Hepatocyte (in vitro differentiated cells): ENCODE measurements at regions not wholly inside any gene's neighbourhood (a gene's known extent, or its start where the extent isn't known, plus 50 kb on each side); places are given as distances from the start of the nearest gene placed in this dataset.

Experiments used
- DNase-seq: peaks from one replicate; pipeline ENCODE4 v3.0.0-alpha.2; 2016; ENCODE audit warnings: low spot score
- H2AFZ ChIP-seq: fragments of 200-600 bp; sonication (generic); 2 replicates; pipeline ENCODE4 v1.6.0; 2016; ENCODE audit warnings: antibody characterized with exemption, mild to moderate bottlenecking
- H3K27ac ChIP-seq: fragments of 200-600 bp; sonication (generic); 2 replicates; pipeline ENCODE4 v1.5.1; 2016; ENCODE audit warnings: mild to moderate bottlenecking
- H3K27me3 ChIP-seq: fragments of 200-600 bp; sonication (generic); 2 replicates; pipeline ENCODE4 v1.6.1; 2016
- H3K36me3 ChIP-seq: fragments of 200-600 bp; sonication (generic); replicated peaks from 2 replicates; pipeline ENCODE4 v1.5.1; 2016; ENCODE audit warnings: low read depth; ENCODE audit not compliant: insufficient read depth
- H3K4me1 ChIP-seq: fragments of 200-600 bp; sonication (generic); 2 replicates; pipeline ENCODE4 v1.5.1; 2016; ENCODE audit warnings: mild to moderate bottlenecking, moderate library complexity; ENCODE audit not compliant: insufficient read depth
- H3K4me2 ChIP-seq: fragments of 200-600 bp; sonication (generic); 2 replicates; pipeline ENCODE4 v1.6.0; 2016
- H3K4me3 ChIP-seq: fragments of 200-600 bp; sonication (generic); 2 replicates; pipeline ENCODE4 v1.5.1; 2016; ENCODE audit warnings: mild to moderate bottlenecking
- H3K79me2 ChIP-seq: fragments of 200-600 bp; sonication (generic); 2 replicates; pipeline ENCODE4 v1.6.0; 2017; ENCODE audit warnings: mild to moderate bottlenecking
- H3K9me2 ChIP-seq: fragments of 200-600 bp; sonication (generic); replicated peaks from 2 replicates; pipeline ENCODE4 v1.6.0; 2017; ENCODE audit warnings: mild to moderate bottlenecking; ENCODE audit not compliant: insufficient read depth
- H3K9me3 ChIP-seq: fragments of 200-600 bp; sonication (generic); 2 replicates; pipeline ENCODE4 v1.5.1; 2016; ENCODE audit warnings: low read depth, mild to moderate bottlenecking
- H4K20me1 ChIP-seq: fragments of 200-600 bp; sonication (generic); 2 replicates; pipeline ENCODE4 v1.6.0; 2016; ENCODE audit warnings: mild to moderate bottlenecking; ENCODE audit not compliant: insufficient read depth, poor library complexity, severe bottlenecking
- EZH2 ChIP-seq: fragments of 200-600 bp; sonication (generic); IDR thresholded peaks from 2 replicates; pipeline ENCODE4 v1.6.1; 2016; ENCODE audit warnings: antibody characterized with exemption, mild to moderate bottlenecking, borderline replicate concordance
- EZH2phosphoT487 ChIP-seq: fragments of 200-600 bp; sonication (generic); IDR thresholded peaks from one replicate; pipeline ENCODE4 v1.6.1; 2018; ENCODE audit warnings: antibody characterized with exemption, mild to moderate bottlenecking, low read depth, moderate library complexity; ENCODE audit not compliant: unreplicated experiment, severe bottlenecking
- WGBS: methylation state at CpG from one replicate; pipeline ENCODE4 v1.1.6; 2016; ENCODE audit warnings: low lambda C conversion rate; ENCODE audit errors: missing lambda C conversion rate; 5-methylcytosine and 5-hydroxymethylcytosine counted together
- TF ChIP-seq, protein P1 (sequence below): fragments of 200-600 bp; sonication (generic); IDR thresholded peaks from 2 replicates; pipeline ENCODE4 v1.5.1; 2016; ENCODE audit warnings: antibody characterized with exemption, mild to moderate bottlenecking; ENCODE audit not compliant: poor library complexity

DNA sequence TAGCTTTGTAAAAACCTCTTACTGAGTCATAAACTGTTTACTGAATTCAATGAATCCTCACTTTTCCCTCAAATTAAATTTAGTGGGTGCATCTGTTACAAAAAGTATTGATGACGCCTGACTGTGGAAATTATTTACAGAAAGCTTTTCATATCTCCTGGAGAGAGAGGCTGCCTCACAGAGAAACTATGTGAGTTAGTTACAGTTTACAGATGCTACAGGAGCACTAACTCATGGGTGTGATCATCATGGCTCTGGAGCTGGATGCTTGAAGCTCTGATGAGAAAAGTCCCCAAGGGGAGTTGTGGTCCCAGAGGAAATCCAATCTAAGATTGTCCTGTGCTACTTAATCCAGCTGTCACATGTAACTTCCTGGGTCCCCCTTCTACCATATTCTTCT, 590.8 kb downstream of the LMO7 start:
- Histone ChIP-seq H2AFZ (no peak overlapping the region), H3K9me2 (no peaks in the 10 kb centered on the region), H3K4me3 (no peak overlapping the region), H3K36me3 (no peaks in the 10 kb centered on the region), H3K9me3 (no peaks in the 10 kb centered on the region), H3K4me1 (no peaks in the 10 kb centered on the region), H3K79me2 (no peaks in the 10 kb centered on the region), H3K27ac (no peak overlapping the region), H3K4me2 (no peak overlapping the region), H4K20me1 (no peaks in the 10 kb centered on the region), H3K27me3 (no peaks in the 10 kb centered on the region)
- 59% methylated on average over 1 of the region's 1 CpG for WGBS
- no peak for TF ChIP-seq EZH2phosphoT487
- TF ChIP-seq, protein P1, sequence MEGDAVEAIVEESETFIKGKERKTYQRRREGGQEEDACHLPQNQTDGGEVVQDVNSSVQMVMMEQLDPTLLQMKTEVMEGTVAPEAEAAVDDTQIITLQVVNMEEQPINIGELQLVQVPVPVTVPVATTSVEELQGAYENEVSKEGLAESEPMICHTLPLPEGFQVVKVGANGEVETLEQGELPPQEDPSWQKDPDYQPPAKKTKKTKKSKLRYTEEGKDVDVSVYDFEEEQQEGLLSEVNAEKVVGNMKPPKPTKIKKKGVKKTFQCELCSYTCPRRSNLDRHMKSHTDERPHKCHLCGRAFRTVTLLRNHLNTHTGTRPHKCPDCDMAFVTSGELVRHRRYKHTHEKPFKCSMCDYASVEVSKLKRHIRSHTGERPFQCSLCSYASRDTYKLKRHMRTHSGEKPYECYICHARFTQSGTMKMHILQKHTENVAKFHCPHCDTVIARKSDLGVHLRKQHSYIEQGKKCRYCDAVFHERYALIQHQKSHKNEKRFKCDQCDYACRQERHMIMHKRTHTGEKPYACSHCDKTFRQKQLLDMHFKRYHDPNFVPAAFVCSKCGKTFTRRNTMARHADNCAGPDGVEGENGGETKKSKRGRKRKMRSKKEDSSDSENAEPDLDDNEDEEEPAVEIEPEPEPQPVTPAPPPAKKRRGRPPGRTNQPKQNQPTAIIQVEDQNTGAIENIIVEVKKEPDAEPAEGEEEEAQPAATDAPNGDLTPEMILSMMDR: no peak
- no peak for TF ChIP-seq EZH2
- DNase-seq: no peak

DNA sequence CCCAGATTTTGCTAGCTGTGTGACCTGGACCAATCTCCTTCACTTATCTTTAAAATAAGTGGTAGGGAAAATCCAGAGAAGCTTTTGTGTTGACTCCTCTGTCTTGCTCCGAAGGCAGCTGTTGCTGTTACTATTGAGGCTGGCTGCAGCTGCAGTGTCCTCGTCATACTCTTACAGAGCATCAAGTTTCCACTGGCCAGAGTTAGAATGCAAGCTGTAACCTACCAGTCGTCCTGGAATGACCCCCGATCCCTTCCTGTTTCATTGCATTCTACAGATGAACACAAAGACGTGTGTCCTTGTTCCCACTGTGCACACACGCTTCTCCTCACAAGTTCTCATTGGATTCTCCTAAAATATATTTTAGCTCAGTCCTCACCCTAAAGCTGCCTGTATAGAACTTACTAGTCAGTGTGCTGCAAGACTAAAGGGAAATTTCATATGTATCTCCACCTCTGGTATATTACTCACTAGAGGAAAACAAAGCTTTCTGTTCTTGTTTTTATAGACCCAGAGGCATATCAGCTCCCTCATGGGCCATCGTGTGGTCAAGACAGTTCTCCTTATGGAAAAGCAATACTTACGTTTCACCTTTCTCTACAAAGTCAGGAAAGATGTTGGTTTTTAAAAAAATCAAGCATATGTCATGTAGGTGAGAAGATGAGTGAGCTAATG, 589.8 kb downstream of the LMO7 start:
- TF ChIP-seq EZH2: no peak
- no peak overlapping the region for H3K4me2 ChIP-seq
- H4K20me1 ChIP-seq: no peaks in the 10 kb centered on the region
- H3K9me2 ChIP-seq: no peaks in the 10 kb centered on the region
- no peaks in the 10 kb centered on the region for H3K27me3 ChIP-seq
- H3K4me1 ChIP-seq: no peaks in the 10 kb centered on the region
- no peak overlapping the region for H3K27ac ChIP-seq
- no peak overlapping the region for H3K4me3 ChIP-seq
- H3K9me3 ChIP-seq: no peaks in the 10 kb centered on the region
- 61% methylated on average over 8 of the region's 8 CpGs for WGBS
- peak; percentile 9 for DNase-seq
- H3K36me3 ChIP-seq: no peaks in the 10 kb centered on the region
- H3K79me2 ChIP-seq: no peaks in the 10 kb centered on the region
- no peak overlapping the region for H2AFZ ChIP-seq

GRCh38 chr13:76223999-76224398, 587.9 kb downstream of the LMO7 start:
- no peak for DNase-seq
- H3K9me2 ChIP-seq: no peaks in the 10 kb centered on the region
- H3K9me3 ChIP-seq: no peaks in the 10 kb centered on the region
- no peak overlapping the region for H3K27ac ChIP-seq
- TF ChIP-seq EZH2phosphoT487 (no peak), EZH2 (no peak)
- TF ChIP-seq, protein P1: no peak
- 98% methylated on average over 5 of the region's 5 CpGs for WGBS
- no peaks in the 10 kb centered on the region for H3K27me3 ChIP-seq
- H3K4me1 ChIP-seq: no peaks in the 10 kb centered on the region
- H3K4me2 ChIP-seq: no peak overlapping the region
- no peak overlapping the region for H3K4me3 ChIP-seq
- no peaks in the 10 kb centered on the region for H3K36me3 ChIP-seq
- no peak overlapping the region for H2AFZ ChIP-seq
- H3K79me2 ChIP-seq: no peaks in the 10 kb centered on the region
- no peaks in the 10 kb centered on the region for H4K20me1 ChIP-seq

GRCh38 chr13:76223565-76223964, 587.4 kb downstream of the LMO7 start:
- no peaks in the 10 kb centered on the region for H4K20me1 ChIP-seq
- no peaks in the 10 kb centered on the region for H3K9me2 ChIP-seq
- no peak for DNase-seq
- no peak overlapping the region for H3K4me2 ChIP-seq
- H3K9me3 ChIP-seq: no peaks in the 10 kb centered on the region
- TF ChIP-seq EZH2 (no peak), EZH2phosphoT487 (no peak)
- TF ChIP-seq, protein P1: peak; percentile 10
- WGBS: 90% methylated on average over 2 of the region's 2 CpGs
- no peaks in the 10 kb centered on the region for H3K27me3 ChIP-seq
- no peak overlapping the region for H3K4me3 ChIP-seq
- H3K27ac ChIP-seq: no peak overlapping the region
- no peaks in the 10 kb centered on the region for H3K36me3 ChIP-seq
- H3K4me1 ChIP-seq: no peaks in the 10 kb centered on the region
- no peak overlapping the region for H2AFZ ChIP-seq
- no peaks in the 10 kb centered on the region for H3K79me2 ChIP-seq
